HFFc6 (cell line): ENCODE measurements at regions not wholly inside any gene's neighbourhood (a gene's known extent, or its start where the extent isn't known, plus 50 kb on each side); places are given as distances from the start of the nearest gene placed in this dataset.

Source experiments
- DNase-seq: peaks from one replicate; pipeline ENCODE4 v3.0.0-alpha.2; 2018
- H3K27ac Mint-ChIP-seq: 2 replicates; pipeline ENCODE4 v1.8.0; 2020; ENCODE audit warnings: mild to moderate bottlenecking, mixed read lengths
- H3K27me3 Mint-ChIP-seq: 2 replicates; pipeline ENCODE4 v1.8.0; 2021; ENCODE audit warnings: mild to moderate bottlenecking, moderate library complexity, mixed read lengths; ENCODE audit not compliant: insufficient read depth
- H3K36me3 Mint-ChIP-seq: 2 replicates; pipeline ENCODE4 v1.8.0; 2021; ENCODE audit warnings: low read depth, mixed read lengths
- H3K4me1 Mint-ChIP-seq: 2 replicates; pipeline ENCODE4 v1.8.0; 2020; ENCODE audit warnings: low read depth, mixed read lengths
- H3K4me3 Mint-ChIP-seq: 2 replicates; pipeline ENCODE4 v1.8.0; 2020; ENCODE audit warnings: mild to moderate bottlenecking, moderate library complexity, mixed read lengths
- H3K9me3 Mint-ChIP-seq: 2 replicates; pipeline ENCODE4 v1.8.0; 2020; ENCODE audit warnings: mild to moderate bottlenecking, mixed read lengths
- TF ChIP-seq, protein P1 (sequence below): fragments of 200-600 bp; sonication (generic); IDR thresholded peaks from 2 replicates; pipeline ENCODE4 v1.5.0; 2021; ENCODE audit warnings: antibody characterized with exemption, mild to moderate bottlenecking

DNA sequence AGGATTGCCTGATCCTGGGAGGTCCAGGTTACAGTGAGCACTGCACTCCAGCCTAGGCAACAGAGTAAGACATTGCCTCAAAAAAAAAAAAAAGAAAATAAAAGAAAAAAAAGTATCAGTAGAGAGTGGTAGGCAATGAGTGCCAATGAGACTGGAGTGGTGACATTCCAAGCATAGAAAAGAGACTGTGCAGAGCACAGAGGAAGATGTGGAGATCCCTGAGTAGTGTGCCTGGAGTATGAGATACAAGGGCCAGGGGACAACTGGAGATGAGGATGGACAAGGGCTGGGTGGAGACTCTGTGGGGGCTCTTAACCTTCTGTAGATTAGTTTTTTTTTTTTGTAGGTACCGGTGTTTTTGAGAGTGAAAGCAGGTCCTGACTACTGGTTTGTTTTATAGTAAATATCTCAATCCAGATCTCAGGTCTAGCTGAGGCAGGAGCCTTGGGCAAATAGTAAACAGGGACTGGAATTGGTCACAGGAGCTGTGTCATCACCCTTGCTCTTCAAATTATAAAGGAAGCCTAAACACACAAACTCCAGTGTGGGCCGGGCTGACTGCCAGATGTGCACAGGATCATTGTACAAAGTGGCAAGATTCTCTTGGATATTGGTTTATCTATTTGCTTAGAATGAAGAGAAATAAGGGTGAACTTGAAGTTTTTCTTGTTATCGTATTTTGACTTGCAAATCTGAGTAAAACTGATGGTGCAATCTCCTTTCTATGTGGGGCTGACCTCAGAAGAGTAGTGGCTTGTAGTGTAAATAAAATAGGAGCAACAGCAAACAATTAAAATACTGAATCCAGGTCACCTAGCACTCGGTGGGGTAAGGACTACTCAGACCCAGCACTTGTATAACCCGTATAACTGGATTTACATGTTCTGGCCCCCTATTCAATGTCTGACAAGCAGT, 144.9 kb downstream of the SOX4 start:
- no peak for DNase-seq
- H3K4me3 Mint-ChIP-seq, result no peak overlapping the region
- peaks cover 36% of the 10 kb centered on the region for H3K4me1 Mint-ChIP-seq
- no peaks in the 10 kb centered on the region for H3K36me3 Mint-ChIP-seq
- no peaks in the 10 kb centered on the region; the same call in 1 of the 2 replicates for H3K27me3 Mint-ChIP-seq
- no peak overlapping the region for H3K27ac Mint-ChIP-seq
- H3K9me3 Mint-ChIP-seq, result no peaks in the 10 kb centered on the region
- TF ChIP-seq, protein P1, sequence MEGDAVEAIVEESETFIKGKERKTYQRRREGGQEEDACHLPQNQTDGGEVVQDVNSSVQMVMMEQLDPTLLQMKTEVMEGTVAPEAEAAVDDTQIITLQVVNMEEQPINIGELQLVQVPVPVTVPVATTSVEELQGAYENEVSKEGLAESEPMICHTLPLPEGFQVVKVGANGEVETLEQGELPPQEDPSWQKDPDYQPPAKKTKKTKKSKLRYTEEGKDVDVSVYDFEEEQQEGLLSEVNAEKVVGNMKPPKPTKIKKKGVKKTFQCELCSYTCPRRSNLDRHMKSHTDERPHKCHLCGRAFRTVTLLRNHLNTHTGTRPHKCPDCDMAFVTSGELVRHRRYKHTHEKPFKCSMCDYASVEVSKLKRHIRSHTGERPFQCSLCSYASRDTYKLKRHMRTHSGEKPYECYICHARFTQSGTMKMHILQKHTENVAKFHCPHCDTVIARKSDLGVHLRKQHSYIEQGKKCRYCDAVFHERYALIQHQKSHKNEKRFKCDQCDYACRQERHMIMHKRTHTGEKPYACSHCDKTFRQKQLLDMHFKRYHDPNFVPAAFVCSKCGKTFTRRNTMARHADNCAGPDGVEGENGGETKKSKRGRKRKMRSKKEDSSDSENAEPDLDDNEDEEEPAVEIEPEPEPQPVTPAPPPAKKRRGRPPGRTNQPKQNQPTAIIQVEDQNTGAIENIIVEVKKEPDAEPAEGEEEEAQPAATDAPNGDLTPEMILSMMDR, result no peak

- Mint-ChIP-seq H3K9me3 (no peaks in the 10 kb centered on the region), H3K36me3 (no peaks in the 10 kb centered on the region), H3K4me3 (no peak overlapping the region), H3K27ac (no peak overlapping the region), H3K27me3 (no peaks in the 10 kb centered on the region; the same call in 1 of the 2 replicates), H3K4me1 (peaks cover 36% of the 10 kb centered on the region)
- no peak for DNase-seq
- TF ChIP-seq, protein P1, result no peak
These were observed 145.7 kb downstream of the SOX4 start for GRCh38 chr6:21739241-21739640.

DNA sequence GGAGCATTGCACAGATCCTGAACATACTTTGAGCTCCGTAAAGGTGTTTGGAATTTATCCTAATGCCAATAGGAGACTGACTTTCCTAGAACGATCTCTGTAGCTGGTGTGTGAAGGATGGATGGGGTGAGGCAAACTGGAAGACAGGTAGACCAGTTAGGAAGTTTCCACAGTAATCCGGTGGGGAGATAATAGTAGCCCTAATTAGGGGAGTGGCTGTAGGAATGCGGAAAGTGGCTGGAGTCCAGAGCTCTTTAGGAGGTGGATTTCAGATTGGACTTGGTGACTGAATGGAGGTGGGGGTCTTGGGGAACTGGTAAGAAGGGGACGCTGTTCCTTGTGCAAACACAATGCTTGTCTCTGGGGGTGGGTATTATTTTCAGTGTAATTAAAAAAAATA, 146.3 kb downstream of the SOX4 start:
- DNase-seq, result no peak
- Mint-ChIP-seq H3K4me3 (no peak overlapping the region), H3K27ac (no peak overlapping the region), H3K9me3 (no peaks in the 10 kb centered on the region), H3K36me3 (no peaks in the 10 kb centered on the region), H3K27me3 (no peaks in the 10 kb centered on the region; the same call in 1 of the 2 replicates), H3K4me1 (peaks cover 36% of the 10 kb centered on the region)
- TF ChIP-seq, protein P1, result no peak

DNA sequence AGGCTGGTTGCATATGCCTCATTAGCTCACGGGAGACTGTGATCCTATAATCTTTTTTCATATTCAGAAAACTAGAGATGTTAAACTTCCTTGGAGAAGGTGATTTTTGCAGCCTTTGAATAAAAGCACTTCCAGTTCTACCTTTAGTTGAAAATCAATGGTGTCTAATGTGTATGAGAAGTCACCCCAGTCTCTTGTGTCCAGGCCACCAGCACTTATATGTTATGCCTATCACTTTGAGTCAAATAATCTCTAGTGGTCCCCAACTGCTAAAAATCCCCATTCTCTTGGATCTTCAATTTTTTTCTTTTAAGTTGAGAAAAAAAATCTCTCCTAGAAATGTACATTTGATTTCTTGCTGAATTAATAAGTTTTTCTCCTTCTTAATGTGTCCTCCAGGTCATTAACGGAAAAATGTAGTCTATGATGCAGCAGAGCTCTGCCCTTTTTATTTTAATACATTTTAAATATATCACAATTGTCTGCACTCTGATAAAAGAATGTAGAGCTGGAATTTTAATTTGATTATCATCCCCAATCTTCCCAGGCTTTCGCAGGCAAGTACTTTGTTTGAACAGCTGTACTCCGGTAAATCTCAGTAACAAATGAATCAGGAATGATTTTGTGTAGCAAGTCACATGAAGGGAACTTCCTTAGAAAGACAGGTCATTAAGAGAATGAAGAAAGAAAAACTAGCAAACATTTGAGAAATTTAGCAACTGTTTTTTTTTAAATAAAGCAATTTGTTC, 147.0 kb downstream of the SOX4 start:
- Mint-ChIP-seq H3K36me3 (no peaks in the 10 kb centered on the region), H3K9me3 (no peaks in the 10 kb centered on the region), H3K27me3 (no peaks in the 10 kb centered on the region; the same call in 1 of the 2 replicates), H3K4me3 (no peak overlapping the region), H3K27ac (no peak overlapping the region), H3K4me1 (peaks cover 36% of the 10 kb centered on the region)
- TF ChIP-seq, protein P1, result no peak
- DNase-seq, result peak; percentile 21

- Mint-ChIP-seq H3K4me1 (peaks cover 36% of the 10 kb centered on the region), H3K27ac (no peak overlapping the region; the same call in 1 of the 2 replicates), H3K9me3 (no peaks in the 10 kb centered on the region), H3K4me3 (peak overlapping the region; percentile 26; the same call in 1 of the 2 replicates), H3K27me3 (no peaks in the 10 kb centered on the region; the same call in 1 of the 2 replicates), H3K36me3 (no peaks in the 10 kb centered on the region)
- TF ChIP-seq, protein P1, result no peak
- DNase-seq, result no peak
These were observed 147.9 kb downstream of the SOX4 start for GRCh38 chr6:21741221-21742109.
